Liver (tissue), 8 donors: ENCODE measurements at regions not wholly inside any gene's neighbourhood (a gene's known extent, or its start where the extent isn't known, plus 50 kb on each side); places are given as distances from the start of the nearest gene placed in this dataset.
"Not testable (repeated sequence)": the region's sequence is repeated elsewhere in the genome, so short reads cannot be mapped to it uniquely, and the experiment has no call there.

Experiments
- DNase-seq: peaks from one replicate; pipeline ENCODE4 v3.0.0-alpha.2; 2017; ENCODE audit warnings: low spot score
- H3K27ac ChIP-seq, 2 donors: one replicate each; pipeline ENCODE4 v1.7.0; 2013; ENCODE audit warnings: inconsistent platforms in 2 of 2, low read length in 2 of 2, control low read depth in 1 of 2, low read depth in 1 of 2, mild to moderate bottlenecking in 1 of 2
- H3K27me3 ChIP-seq, 4 donors: one replicate each; pipeline versions ENCODE4 v1.6.1 to v1.7.0; 2013; ENCODE audit warnings: low read length in 3 of 4, inconsistent platforms in 1 of 4, mild to moderate bottlenecking in 1 of 4, moderate library complexity in 1 of 4; ENCODE audit not compliant: control insufficient read depth in 4 of 4, insufficient read depth in 4 of 4
- H3K36me3 ChIP-seq, 4 donors: one replicate each; pipeline versions ENCODE4 v1.6.1 to v1.7.0; 2013; ENCODE audit warnings: low read length in 3 of 4, mild to moderate bottlenecking in 3 of 4, low read depth in 1 of 4, moderate library complexity in 1 of 4; ENCODE audit not compliant: control insufficient read depth in 4 of 4, insufficient read depth in 3 of 4
- H3K4me1 ChIP-seq, 4 donors: one replicate each; pipeline versions ENCODE4 v1.6.1 to v1.7.0; 2013; ENCODE audit warnings: low read length in 3 of 4, mild to moderate bottlenecking in 3 of 4, moderate library complexity in 1 of 4; ENCODE audit not compliant: control insufficient read depth in 4 of 4, insufficient read depth in 4 of 4
- H3K4me3 ChIP-seq, 3 donors: one replicate each; pipeline versions ENCODE4 v1.6.1 to v1.7.0; 2013; ENCODE audit warnings: low read length in 3 of 3, control low read depth in 1 of 3, low read depth in 1 of 3, mild to moderate bottlenecking in 1 of 3
- H3K9ac ChIP-seq, 2 donors: one replicate each; pipeline ENCODE4 v1.7.0; 2013; ENCODE audit warnings: low read length in 2 of 2, mild to moderate bottlenecking in 2 of 2, moderate library complexity in 2 of 2, control low read depth in 1 of 2, low read depth in 1 of 2
- H3K9me3 ChIP-seq, 4 donors: one replicate each; pipeline versions ENCODE4 v1.6.1 to v1.7.0; 2013; ENCODE audit warnings: low read length in 3 of 4; ENCODE audit not compliant: control insufficient read depth in 4 of 4
- EGR1 ChIP-seq, 2 donors: IDR thresholded peaks; 2 replicates each; pipeline ENCODE4 v1.6.1; 2016 to 2018; ENCODE audit warnings: antibody characterized with exemption in 2 of 2, low read depth in 2 of 2
- FOXA1 ChIP-seq: IDR thresholded peaks from 2 replicates; pipeline ENCODE4 v1.6.1; 2016; ENCODE audit warnings: antibody characterized with exemption
- FOXA2 ChIP-seq: IDR thresholded peaks from 2 replicates; pipeline ENCODE4 v1.6.1; 2016; ENCODE audit warnings: antibody characterized with exemption
- GABPA ChIP-seq, 2 donors: IDR thresholded peaks in 1 of 2; conservative IDR thresholded peaks in 1 of 2; 2 replicates each; pipeline ENCODE4 v1.6.1; 2016; ENCODE audit warnings: antibody characterized with exemption in 2 of 2, mild to moderate bottlenecking in 1 of 2, moderate library complexity in 1 of 2
- HNF4A ChIP-seq, 2 donors: conservative IDR thresholded peaks; 2 replicates each; pipeline ENCODE4 v1.6.1; 2016; ENCODE audit warnings: antibody characterized with exemption in 2 of 2, mild to moderate bottlenecking in 2 of 2
- HNF4G ChIP-seq: IDR thresholded peaks from 2 replicates; pipeline ENCODE4 v1.6.1; 2016; ENCODE audit warnings: antibody characterized with exemption
- JUND ChIP-seq, 2 donors: IDR thresholded peaks; 2 replicates each; pipeline ENCODE4 v1.6.1; 2016; ENCODE audit warnings: antibody characterized with exemption in 2 of 2
- NR2F2 ChIP-seq: IDR thresholded peaks from 2 replicates; pipeline ENCODE4 v1.6.1; 2016; ENCODE audit warnings: antibody characterized with exemption
- RAD21 ChIP-seq, 2 donors: IDR thresholded peaks; 2 replicates each; pipeline ENCODE4 v1.6.1; 2016; ENCODE audit warnings: antibody characterized with exemption in 2 of 2, mild to moderate bottlenecking in 2 of 2
- SP1 ChIP-seq: IDR thresholded peaks from 2 replicates; pipeline ENCODE4 v1.6.1; 2018; ENCODE audit warnings: antibody characterized with exemption, mild to moderate bottlenecking
- TAF1 ChIP-seq: conservative IDR thresholded peaks from 2 replicates; pipeline ENCODE4 v1.6.1; 2016; ENCODE audit warnings: antibody characterized with exemption, mild to moderate bottlenecking
- YY1 ChIP-seq: IDR thresholded peaks from 2 replicates; pipeline ENCODE4 v1.6.1; 2016; ENCODE audit warnings: antibody characterized with exemption, mild to moderate bottlenecking
- WGBS: extraction: QIAGEN DNeasy Blood & Tissue Kit; methylation state at CpG from one replicate; pipeline ENCODE4 v1.1.7; 2013; 5-methylcytosine and 5-hydroxymethylcytosine counted together
- TF ChIP-seq, protein P1 (sequence below): fragments of 150-350 bp; IDR thresholded peaks from 2 replicates; pipeline ENCODE4 v1.5.1; 2017; ENCODE audit warnings: improper control_type of control experiment, low read depth, low read length; ENCODE audit not compliant: missing input control
- TF ChIP-seq, protein P2 (sequence below): IDR thresholded peaks from 2 replicates; pipeline ENCODE4 v1.6.1; 2016; ENCODE audit warnings: antibody characterized with exemption
- TF ChIP-seq, protein P3 (sequence below): IDR thresholded peaks from 2 replicates; pipeline ENCODE4 v1.6.1; 2016; ENCODE audit warnings: antibody characterized with exemption, mild to moderate bottlenecking
- TF ChIP-seq, protein P4 (sequence below): IDR thresholded peaks from 2 replicates; pipeline ENCODE4 v1.6.1; 2016; ENCODE audit warnings: antibody characterized with exemption
- donor health status: healthy.
- donor health status: healthy.
- donor health status: healthy.
- donor health status: healthy.
- donor health status: healthy.

DNA sequence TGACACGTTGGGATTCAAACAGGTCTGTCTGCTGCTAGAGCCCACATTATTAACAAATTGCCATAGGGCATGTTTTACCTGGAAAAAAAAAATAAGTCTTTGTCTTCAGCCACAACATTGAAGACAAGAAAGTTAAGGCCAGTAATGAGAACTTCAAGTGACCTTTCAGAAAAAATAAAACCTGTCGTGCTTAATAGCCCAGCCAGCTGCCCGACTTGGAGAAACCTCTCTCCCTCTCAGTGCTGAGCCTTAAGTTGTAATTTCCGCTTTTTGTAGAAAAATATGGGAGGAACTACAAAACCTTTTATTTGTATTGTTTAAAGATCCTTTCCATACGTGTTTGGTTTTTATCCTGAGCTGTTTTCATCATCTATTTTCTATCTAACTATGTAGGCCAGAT lies 454.3 kb upstream of the SLITRK6 start:
- not testable (repeated sequence) for H3K4me3 ChIP-seq, H3K27me3 ChIP-seq, H3K9ac ChIP-seq, DNase-seq, H3K9me3 ChIP-seq, H3K4me1 ChIP-seq, H3K27ac ChIP-seq, H3K36me3 ChIP-seq
- WGBS = no CpG with 5 or more reads among the region's 5 CpGs

DNA sequence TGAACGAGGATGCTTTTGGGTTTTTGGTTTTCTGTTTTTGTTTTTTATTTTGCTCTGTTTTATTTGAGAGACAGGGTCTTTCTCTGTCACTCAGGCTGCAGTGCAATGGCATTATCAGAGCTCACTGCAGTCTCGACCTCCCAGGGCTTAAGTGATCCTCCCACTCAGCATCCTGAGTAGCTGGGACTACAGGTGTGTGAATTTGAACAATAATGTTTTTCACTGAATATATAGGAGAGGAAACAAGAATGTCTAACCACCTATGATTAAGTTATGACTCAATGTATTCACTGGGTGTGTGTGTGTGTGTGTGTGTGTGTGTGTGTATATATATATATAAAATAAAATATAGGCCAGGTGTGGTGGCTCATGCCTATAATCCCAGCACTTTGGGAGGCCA lies 456.6 kb upstream of the SLITRK6 start:
- not testable (repeated sequence) for H3K27ac ChIP-seq, H3K9me3 ChIP-seq, H3K36me3 ChIP-seq, H3K4me3 ChIP-seq, H3K4me1 ChIP-seq, H3K9ac ChIP-seq, DNase-seq, H3K27me3 ChIP-seq
- WGBS = no CpG with 5 or more reads among the region's 2 CpGs

GRCh38 chr13:86269511-86269910 lies 470.3 kb upstream of the SLITRK6 start:
- Histone ChIP-seq H3K4me3 (no peak overlapping the region), H3K27me3 (no peaks in the 10 kb centered on the region), H3K27ac (no peak overlapping the region), H3K9me3 (no peaks in the 10 kb centered on the region), H3K36me3 (no peaks in the 10 kb centered on the region), H3K4me1 (no peaks in the 10 kb centered on the region), H3K9ac (no peak overlapping the region)
- DNase-seq = no peak
- TF ChIP-seq GABPA (IDR thresholded peaks at IDR 0.05 in 1 of 2, conservative IDR thresholded peaks at IDR 0.05 in 1 of 2) (no peak), YY1 (no peak), HNF4G (no peak), RAD21 (IDR thresholded peaks at IDR 0.05) (no peak), TAF1 (no peak), NR2F2 (no peak), JUND (IDR thresholded peaks at IDR 0.05) (no peak), FOXA1 (no peak), FOXA2 (no peak), SP1 (no peak), HNF4A (conservative IDR thresholded peaks at IDR 0.05) (no peak), EGR1 (IDR thresholded peaks at IDR 0.05; ENCODE audit: low read depth in 2 of 2) (no peak)
- TF ChIP-seq, protein P1, sequence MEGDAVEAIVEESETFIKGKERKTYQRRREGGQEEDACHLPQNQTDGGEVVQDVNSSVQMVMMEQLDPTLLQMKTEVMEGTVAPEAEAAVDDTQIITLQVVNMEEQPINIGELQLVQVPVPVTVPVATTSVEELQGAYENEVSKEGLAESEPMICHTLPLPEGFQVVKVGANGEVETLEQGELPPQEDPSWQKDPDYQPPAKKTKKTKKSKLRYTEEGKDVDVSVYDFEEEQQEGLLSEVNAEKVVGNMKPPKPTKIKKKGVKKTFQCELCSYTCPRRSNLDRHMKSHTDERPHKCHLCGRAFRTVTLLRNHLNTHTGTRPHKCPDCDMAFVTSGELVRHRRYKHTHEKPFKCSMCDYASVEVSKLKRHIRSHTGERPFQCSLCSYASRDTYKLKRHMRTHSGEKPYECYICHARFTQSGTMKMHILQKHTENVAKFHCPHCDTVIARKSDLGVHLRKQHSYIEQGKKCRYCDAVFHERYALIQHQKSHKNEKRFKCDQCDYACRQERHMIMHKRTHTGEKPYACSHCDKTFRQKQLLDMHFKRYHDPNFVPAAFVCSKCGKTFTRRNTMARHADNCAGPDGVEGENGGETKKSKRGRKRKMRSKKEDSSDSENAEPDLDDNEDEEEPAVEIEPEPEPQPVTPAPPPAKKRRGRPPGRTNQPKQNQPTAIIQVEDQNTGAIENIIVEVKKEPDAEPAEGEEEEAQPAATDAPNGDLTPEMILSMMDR = no peak
- TF ChIP-seq, protein P2, sequence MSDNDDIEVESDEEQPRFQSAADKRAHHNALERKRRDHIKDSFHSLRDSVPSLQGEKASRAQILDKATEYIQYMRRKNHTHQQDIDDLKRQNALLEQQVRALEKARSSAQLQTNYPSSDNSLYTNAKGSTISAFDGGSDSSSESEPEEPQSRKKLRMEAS = no peak
- TF ChIP-seq, protein P3, sequence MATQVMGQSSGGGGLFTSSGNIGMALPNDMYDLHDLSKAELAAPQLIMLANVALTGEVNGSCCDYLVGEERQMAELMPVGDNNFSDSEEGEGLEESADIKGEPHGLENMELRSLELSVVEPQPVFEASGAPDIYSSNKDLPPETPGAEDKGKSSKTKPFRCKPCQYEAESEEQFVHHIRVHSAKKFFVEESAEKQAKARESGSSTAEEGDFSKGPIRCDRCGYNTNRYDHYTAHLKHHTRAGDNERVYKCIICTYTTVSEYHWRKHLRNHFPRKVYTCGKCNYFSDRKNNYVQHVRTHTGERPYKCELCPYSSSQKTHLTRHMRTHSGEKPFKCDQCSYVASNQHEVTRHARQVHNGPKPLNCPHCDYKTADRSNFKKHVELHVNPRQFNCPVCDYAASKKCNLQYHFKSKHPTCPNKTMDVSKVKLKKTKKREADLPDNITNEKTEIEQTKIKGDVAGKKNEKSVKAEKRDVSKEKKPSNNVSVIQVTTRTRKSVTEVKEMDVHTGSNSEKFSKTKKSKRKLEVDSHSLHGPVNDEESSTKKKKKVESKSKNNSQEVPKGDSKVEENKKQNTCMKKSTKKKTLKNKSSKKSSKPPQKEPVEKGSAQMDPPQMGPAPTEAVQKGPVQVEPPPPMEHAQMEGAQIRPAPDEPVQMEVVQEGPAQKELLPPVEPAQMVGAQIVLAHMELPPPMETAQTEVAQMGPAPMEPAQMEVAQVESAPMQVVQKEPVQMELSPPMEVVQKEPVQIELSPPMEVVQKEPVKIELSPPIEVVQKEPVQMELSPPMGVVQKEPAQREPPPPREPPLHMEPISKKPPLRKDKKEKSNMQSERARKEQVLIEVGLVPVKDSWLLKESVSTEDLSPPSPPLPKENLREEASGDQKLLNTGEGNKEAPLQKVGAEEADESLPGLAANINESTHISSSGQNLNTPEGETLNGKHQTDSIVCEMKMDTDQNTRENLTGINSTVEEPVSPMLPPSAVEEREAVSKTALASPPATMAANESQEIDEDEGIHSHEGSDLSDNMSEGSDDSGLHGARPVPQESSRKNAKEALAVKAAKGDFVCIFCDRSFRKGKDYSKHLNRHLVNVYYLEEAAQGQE = no peak
- TF ChIP-seq, protein P4, sequence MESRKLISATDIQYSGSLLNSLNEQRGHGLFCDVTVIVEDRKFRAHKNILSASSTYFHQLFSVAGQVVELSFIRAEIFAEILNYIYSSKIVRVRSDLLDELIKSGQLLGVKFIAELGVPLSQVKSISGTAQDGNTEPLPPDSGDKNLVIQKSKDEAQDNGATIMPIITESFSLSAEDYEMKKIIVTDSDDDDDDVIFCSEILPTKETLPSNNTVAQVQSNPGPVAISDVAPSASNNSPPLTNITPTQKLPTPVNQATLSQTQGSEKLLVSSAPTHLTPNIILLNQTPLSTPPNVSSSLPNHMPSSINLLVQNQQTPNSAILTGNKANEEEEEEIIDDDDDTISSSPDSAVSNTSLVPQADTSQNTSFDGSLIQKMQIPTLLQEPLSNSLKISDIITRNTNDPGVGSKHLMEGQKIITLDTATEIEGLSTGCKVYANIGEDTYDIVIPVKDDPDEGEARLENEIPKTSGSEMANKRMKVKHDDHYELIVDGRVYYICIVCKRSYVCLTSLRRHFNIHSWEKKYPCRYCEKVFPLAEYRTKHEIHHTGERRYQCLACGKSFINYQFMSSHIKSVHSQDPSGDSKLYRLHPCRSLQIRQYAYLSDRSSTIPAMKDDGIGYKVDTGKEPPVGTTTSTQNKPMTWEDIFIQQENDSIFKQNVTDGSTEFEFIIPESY = no peak
